ENCODE measurements at regions not wholly inside any gene's neighbourhood (a gene's known extent, or its start where the extent isn't known, plus 50 kb on each side); places are given as distances from the start of the nearest gene placed in this dataset.

DNA sequence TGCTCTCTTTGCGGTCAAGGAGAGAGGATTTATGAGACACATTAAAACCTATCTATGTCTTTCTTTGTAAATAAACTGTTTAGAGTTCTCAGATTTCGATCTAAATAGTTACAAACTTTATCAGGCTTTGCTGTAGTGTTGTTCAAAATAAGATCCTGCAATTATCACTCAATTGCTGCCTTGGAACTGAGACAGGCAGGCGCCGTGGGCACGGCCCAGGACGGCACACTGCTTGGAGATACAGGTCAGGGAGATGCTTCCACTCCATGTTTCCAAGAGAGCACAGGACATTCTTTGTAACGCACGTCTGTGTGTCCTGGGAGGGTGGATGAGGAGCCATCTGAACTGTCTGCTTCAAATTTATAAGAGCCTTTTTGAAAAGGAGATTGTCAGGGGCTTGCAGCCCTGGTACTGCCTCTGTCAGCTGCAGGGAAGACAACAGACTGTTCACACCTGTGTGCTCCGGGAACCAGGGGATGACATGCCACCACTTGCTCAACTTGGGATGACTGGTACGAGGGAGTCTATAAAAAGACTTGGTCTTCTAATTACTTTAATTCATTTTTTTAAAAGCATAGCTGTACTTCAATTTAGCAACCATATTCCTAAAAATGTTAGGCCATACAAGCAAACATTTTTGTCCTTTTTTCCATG, 472.9 kb upstream of the RUNX1 start:
- TF ChIP-seq CTCF (IDR thresholded peaks at IDR 0.05) (no peak), POLR2A (IDR thresholded peaks at IDR 0.05) (no peak)

All from thyroid gland (tissue), 4 donors.